ENCODE measurements at regions not wholly inside any gene's neighbourhood (a gene's known extent, or its start where the extent isn't known, plus 50 kb on each side); places are given as distances from the start of the nearest gene placed in this dataset.

DNA sequence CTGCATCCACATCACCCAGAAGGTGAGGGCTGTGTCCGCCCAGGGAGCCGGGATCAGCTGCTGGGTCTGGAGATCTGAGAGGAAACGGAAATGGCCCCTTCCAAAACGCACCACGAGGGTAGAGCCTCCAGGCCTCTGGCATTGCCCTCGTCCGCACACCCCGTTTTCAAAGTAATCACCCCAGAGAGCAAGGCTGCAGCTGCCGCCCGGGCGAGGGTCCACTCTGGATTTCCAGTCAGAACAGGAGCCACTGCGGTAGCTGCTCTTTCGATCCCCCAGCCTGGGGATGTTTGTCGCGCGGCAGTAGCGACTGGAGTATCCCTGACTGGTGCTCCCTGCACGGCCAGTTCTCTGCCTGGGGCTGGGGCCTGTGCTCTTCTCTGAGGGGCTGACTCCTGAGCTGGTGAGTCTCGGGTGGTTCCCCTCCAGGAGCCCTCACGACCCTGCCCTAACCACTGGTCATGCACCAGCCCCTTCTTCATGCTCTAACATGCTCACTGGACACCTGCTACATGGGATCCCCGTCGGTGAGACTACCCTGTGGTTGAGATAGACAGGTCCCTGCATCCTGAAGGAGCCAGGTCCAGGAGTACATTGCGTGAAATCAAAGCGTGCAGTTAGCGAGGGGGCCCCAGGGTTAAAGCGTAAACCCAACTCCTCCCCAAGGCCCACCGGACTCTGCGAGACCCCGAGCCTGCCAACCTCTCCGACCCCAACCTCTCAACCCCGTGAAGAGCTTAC is 99.2 kb downstream of the FOXL3 start:
- TF ChIP-seq, protein P1, sequence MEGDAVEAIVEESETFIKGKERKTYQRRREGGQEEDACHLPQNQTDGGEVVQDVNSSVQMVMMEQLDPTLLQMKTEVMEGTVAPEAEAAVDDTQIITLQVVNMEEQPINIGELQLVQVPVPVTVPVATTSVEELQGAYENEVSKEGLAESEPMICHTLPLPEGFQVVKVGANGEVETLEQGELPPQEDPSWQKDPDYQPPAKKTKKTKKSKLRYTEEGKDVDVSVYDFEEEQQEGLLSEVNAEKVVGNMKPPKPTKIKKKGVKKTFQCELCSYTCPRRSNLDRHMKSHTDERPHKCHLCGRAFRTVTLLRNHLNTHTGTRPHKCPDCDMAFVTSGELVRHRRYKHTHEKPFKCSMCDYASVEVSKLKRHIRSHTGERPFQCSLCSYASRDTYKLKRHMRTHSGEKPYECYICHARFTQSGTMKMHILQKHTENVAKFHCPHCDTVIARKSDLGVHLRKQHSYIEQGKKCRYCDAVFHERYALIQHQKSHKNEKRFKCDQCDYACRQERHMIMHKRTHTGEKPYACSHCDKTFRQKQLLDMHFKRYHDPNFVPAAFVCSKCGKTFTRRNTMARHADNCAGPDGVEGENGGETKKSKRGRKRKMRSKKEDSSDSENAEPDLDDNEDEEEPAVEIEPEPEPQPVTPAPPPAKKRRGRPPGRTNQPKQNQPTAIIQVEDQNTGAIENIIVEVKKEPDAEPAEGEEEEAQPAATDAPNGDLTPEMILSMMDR (IDR thresholded peaks at IDR 0.05; ENCODE audit: insufficient read depth, low read length, poor library complexity, severe bottlenecking): no peak
- DNase-seq (ENCODE audit: extremely low read depth, insufficient read length): no peak
- no peak overlapping the region for H3K4me3 ChIP-seq (replicated peaks; ENCODE audit: low read depth, low read length)
- no peaks in the 10 kb centered on the region for H3K27me3 ChIP-seq (replicated peaks; ENCODE audit: control insufficient read depth, insufficient read depth, low read length)
- H3K36me3 ChIP-seq (ENCODE audit: control insufficient read depth, insufficient read depth, low read length): no peaks in the 10 kb centered on the region

DNA sequence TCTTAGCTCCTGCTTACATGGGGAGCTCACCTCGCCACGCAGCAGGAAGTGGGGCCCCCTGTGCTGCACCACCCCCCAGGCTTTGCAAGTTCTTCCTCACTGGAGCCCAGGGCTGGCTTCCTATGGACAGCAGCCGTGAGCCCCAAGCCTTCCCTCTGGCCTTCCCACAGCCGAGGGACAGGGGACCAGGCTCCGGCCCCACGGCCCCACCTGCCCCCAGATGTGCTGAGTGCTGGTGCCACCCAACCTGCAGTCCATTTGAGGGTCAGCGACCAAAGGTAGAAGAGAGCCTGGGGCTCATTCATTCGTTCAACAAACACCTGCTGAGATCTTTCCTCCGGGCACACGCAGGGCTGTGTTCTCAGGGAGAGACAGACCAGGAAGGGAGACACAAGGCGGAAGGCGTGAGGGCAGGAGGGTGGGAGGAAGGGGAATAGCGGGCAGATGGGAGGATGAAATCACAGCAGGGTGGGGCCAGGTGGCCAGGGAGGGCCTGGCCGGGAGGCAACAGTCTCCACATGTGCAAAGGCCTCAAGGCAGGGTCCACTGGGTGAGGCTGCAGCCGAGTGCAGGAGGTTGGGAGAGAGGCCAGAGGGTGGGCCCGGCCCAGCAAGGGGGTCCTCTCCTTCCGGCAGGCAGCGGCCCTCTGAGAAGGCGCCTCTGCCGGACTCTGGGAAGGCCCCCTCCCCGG is 100.1 kb downstream of the FOXL3 start:
- TF ChIP-seq, protein P1 (IDR thresholded peaks at IDR 0.05; ENCODE audit: insufficient read depth, low read length, poor library complexity, severe bottlenecking): no peak
- Histone ChIP-seq H3K4me3 (replicated peaks; ENCODE audit: low read depth, low read length) (no peak overlapping the region), H3K36me3 (ENCODE audit: control insufficient read depth, insufficient read depth, low read length) (no peaks in the 10 kb centered on the region), H3K27me3 (replicated peaks; ENCODE audit: control insufficient read depth, insufficient read depth, low read length) (no peaks in the 10 kb centered on the region)
- no peak for DNase-seq (ENCODE audit: extremely low read depth, insufficient read length)

DNA sequence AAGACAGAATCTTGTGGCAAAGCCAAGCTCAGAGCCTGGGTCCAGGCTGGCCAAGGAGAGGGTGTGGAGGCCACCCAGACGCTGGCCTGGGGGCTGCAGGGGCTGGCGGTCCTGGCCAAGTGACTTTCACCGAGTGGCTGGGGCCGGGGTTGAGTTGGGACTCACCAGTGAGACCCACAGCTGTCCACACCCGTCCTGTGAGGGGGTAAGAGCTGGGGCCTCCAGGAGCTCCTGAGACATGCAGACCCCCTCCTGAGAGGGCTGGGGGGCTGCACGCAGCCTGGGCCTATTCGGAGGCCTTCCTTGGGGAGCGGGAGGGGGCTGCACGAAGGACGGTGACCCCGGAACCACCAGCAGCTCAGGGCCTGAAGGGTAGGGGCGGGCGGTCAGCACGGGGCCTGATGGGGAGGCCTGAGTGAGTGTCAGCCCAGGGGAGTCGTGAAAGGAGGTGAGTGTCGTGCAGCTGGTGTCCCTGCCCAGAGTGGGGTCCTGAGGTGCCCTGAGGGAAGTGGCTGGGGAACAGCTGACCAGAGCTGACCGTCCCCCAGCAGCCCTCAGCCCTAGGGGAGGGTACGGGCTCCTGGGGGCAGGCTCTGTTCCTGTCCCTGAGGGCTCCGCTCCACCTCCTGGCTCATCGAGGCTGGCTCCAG is 100.9 kb downstream of the FOXL3 start:
- TF ChIP-seq, protein P1 (IDR thresholded peaks at IDR 0.05; ENCODE audit: insufficient read depth, low read length, poor library complexity, severe bottlenecking): no peak
- no peak overlapping the region for H3K4me3 ChIP-seq (replicated peaks; ENCODE audit: low read depth, low read length)
- no peak for DNase-seq (ENCODE audit: extremely low read depth, insufficient read length)
- H3K27me3 ChIP-seq (replicated peaks; ENCODE audit: control insufficient read depth, insufficient read depth, low read length): no peaks in the 10 kb centered on the region
- H3K36me3 ChIP-seq (ENCODE audit: control insufficient read depth, insufficient read depth, low read length): no peaks in the 10 kb centered on the region

DNA sequence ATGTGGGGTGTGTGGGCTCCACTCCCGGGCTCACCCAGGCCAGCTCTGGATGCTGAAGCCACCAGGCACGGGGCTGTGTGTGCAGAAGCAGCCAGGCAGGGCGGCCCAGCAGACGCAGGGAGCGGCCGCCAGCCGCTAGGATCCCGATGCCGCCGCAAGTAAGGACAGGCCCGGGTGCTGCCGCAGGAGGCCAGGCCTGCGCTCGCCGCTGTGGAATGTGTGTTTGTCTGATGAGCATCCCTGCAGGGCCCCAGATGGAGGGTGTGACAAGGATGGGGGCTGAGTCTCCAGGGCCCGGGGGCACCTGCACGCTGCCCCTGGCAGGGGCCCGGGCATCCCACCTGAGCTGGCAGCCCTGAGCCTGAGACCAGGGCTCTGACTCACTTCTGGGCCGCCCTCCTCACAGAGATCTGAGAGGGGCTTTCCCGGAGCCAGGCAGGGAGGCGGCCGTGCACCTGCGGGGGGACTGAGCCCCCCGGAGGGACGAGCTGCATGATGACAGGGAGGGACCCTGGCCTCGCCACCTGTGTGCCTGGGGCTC is 101.5 kb downstream of the FOXL3 start:
- H3K27me3 ChIP-seq (replicated peaks; ENCODE audit: control insufficient read depth, insufficient read depth, low read length): no peaks in the 10 kb centered on the region
- H3K36me3 ChIP-seq (ENCODE audit: control insufficient read depth, insufficient read depth, low read length): no peaks in the 10 kb centered on the region
- TF ChIP-seq, protein P1 (IDR thresholded peaks at IDR 0.05; ENCODE audit: insufficient read depth, low read length, poor library complexity, severe bottlenecking): no peak
- no peak overlapping the region for H3K4me3 ChIP-seq (replicated peaks; ENCODE audit: low read depth, low read length)
- no peak for DNase-seq (ENCODE audit: extremely low read depth, insufficient read length)

DNA sequence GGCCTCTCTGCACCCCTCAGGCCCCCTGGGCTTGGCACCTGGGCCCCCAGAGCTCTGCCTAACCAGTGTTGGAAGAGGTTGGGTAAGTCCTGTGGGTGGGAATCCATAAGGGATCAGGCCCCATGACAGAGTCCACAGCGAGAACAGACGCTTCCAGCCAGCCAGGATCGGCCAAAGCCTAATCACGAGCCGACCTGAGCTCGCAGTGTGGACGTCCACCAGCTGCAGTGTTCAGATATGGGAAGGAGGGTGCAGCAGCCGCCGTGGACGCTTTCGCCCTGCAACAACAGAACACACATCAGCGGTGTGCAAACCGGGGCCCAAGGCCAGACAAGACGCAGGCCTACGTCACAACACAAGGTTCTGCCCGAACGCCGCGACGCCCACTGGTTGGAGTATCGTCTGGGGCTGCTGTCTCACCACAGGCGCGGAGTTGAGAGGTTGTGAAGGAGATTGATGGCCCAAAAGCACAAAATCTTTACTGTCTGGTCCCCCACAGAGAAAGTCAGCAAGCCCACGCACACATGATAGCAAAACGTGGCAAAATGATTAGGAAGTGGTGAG is 102.1 kb downstream of the FOXL3 start:
- no peaks in the 10 kb centered on the region for H3K27me3 ChIP-seq (replicated peaks; ENCODE audit: control insufficient read depth, insufficient read depth, low read length)
- TF ChIP-seq, protein P1 (IDR thresholded peaks at IDR 0.05; ENCODE audit: insufficient read depth, low read length, poor library complexity, severe bottlenecking): no peak
- H3K36me3 ChIP-seq (ENCODE audit: control insufficient read depth, insufficient read depth, low read length): no peaks in the 10 kb centered on the region
- H3K4me3 ChIP-seq (replicated peaks; ENCODE audit: low read depth, low read length): no peak overlapping the region
- DNase-seq (ENCODE audit: extremely low read depth, insufficient read length): no peak

Data from GM06990 (cell line).